HEK293T (cell line): ENCODE measurements at regions not wholly inside any gene's neighbourhood (a gene's known extent, or its start where the extent isn't known, plus 50 kb on each side); places are given as distances from the start of the nearest gene placed in this dataset.

Experiments
- ARNT ChIP-seq: fragments of 450-650 bp; IDR thresholded peaks from 2 replicates; pipeline ENCODE4 v1.6.1; 2017; ENCODE audit warnings: mild to moderate bottlenecking
- BHLHE40 ChIP-seq: fragments of 450-650 bp; IDR thresholded peaks from 2 replicates; pipeline ENCODE4 v1.6.1; 2016; ENCODE audit warnings: mild to moderate bottlenecking, moderate library complexity, borderline replicate concordance
- ELF4 ChIP-seq: fragments of 450-650 bp; IDR thresholded peaks from 2 replicates; pipeline ENCODE4 v1.6.1; 2017; ENCODE audit warnings: antibody characterized with exemption
- FOXA1 ChIP-seq: fragments of 450-650 bp; IDR thresholded peaks from 2 replicates; pipeline ENCODE4 v1.6.1; 2016; ENCODE audit warnings: mild to moderate bottlenecking
- FOXK2 ChIP-seq: fragments of 450-650 bp; IDR thresholded peaks from 2 replicates; pipeline ENCODE4 v1.6.1; 2016; ENCODE audit warnings: mild to moderate bottlenecking
- LEF1 ChIP-seq: fragments of 450-650 bp; IDR thresholded peaks from 2 replicates; pipeline ENCODE4 v1.6.1; 2017; ENCODE audit warnings: mild to moderate bottlenecking, borderline replicate concordance
- PKNOX1 ChIP-seq: fragments of 450-650 bp; IDR thresholded peaks from 2 replicates; pipeline ENCODE4 v1.6.1; 2016
- TARDBP ChIP-seq: fragments of 450-650 bp; IDR thresholded peaks from 2 replicates; pipeline ENCODE4 v1.6.1; 2016

GRCh38 chr3:135564696-135565095, 400.8 kb upstream of the PPP2R3A start:
- no peak for TF ChIP-seq TARDBP
- TF ChIP-seq BHLHE40 = no peak
- TF ChIP-seq LEF1 = no peak
- no peak for TF ChIP-seq FOXA1
- TF ChIP-seq ELF4 = no peak
- TF ChIP-seq PKNOX1 = no peak
- no peak for TF ChIP-seq FOXK2
- no peak for TF ChIP-seq ARNT
